ENCODE measurements at regions not wholly inside any gene's neighbourhood (a gene's known extent, or its start where the extent isn't known, plus 50 kb on each side); places are given as distances from the start of the nearest gene placed in this dataset.
A peak's percentile ranks its signal among the peaks of the same experiment; 100 is the strongest.
"Not testable (repeated sequence)": the region's sequence is repeated elsewhere in the genome, so short reads cannot be mapped to it uniquely, and the experiment has no call there.

GRCh38 chr16:88274847-88275246, 107.9 kb upstream of the ZNF469 start:
- TF ChIP-seq JUND (IDR thresholded peaks at IDR 0.05; ENCODE audit: low read depth) = no peak
- DNase-seq (ENCODE audit: low read depth in 1 of 2, low spot score in 1 of 2) = no peak
- in situ Hi-C loops (cut with HindIII; ENCODE audit: low pct_unique_long_range_greater_than_20kb, low sequenced_read_pairs) = no loop called here

DNA sequence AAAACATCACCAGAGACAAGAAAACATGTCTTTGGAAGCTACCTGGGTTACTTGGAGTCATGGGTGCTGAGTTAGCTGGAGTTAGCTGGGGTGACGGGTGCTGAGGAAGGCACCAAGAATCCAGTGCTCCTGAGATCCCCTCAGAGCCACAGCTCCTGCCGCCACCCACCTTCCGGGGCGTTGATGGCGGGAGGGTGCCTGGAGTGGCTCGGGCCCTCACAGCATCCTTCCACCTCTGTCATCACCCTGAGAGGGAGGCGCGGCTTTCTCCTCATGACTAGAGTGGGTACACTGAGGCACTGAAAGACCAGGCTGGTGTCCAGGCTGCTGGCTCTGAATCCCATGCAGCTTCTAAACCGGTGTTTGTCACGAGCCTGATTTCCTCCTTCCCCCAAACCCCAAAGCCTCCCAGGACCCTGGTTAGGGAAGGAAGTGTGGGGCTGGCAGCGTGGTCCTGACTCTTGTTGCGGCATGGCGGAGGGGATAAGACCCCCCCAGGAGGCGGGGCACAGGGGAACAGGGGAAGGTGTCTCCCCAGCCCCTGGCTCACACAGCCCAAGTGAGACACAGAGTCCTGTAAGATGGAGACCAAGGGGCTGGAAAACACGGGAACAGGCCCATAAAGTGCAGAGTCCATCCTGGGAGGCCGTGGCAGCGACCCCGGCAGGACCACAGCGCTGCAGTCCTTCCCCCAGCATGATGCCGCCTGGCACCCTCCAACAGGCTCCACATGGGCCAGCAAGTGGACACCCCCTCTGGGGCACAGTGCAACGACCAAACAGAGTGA, 107.2 kb upstream of the ZNF469 start:
- in situ Hi-C loops (cut with HindIII; ENCODE audit: low pct_unique_long_range_greater_than_20kb, low sequenced_read_pairs); DNase-seq (ENCODE audit: low read depth in 1 of 2, low spot score in 1 of 2): not testable (repeated sequence)

GRCh38 chr16:88276123-88276588, 106.6 kb upstream of the ZNF469 start:
- DNase-seq (ENCODE audit: low read depth in 1 of 2, low spot score in 1 of 2); in situ Hi-C loops (cut with HindIII; ENCODE audit: low pct_unique_long_range_greater_than_20kb, low sequenced_read_pairs): not testable (repeated sequence)

- TF ChIP-seq JUND (IDR thresholded peaks at IDR 0.05; ENCODE audit: low read depth) = no peak
- in situ Hi-C loops (cut with HindIII; ENCODE audit: low pct_unique_long_range_greater_than_20kb, low sequenced_read_pairs) = no loop called here
- DNase-seq (ENCODE audit: low read depth in 1 of 2, low spot score in 1 of 2) = no peak
Measured at GRCh38 chr16:88276591-88276990, 106.2 kb upstream of the ZNF469 start.

DNA sequence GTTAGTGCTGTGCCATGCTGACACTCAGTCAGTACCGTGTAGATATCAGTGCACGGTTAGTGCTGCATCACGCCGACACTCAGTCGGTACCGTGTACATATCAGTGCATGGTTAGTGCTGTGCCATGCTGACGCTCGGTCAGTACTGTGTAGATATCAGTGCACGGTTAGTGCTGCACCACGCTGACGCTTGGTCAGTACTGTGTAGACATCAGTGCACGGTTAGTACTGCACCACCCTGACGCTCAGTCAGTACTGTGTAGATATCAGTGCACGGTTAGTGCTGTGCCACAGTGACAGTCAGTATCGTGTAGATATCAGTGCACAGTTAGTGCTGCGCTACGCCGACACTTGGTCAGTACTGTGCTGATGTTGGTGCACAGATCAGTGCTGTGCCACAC, 102.8 kb upstream of the ZNF469 start:
- in situ Hi-C loops (cut with HindIII; ENCODE audit: low pct_unique_long_range_greater_than_20kb, low sequenced_read_pairs) = no loop called here
- DNase-seq (ENCODE audit: low read depth in 1 of 2, low spot score in 1 of 2) = no peak
- TF ChIP-seq JUND (IDR thresholded peaks at IDR 0.05; ENCODE audit: low read depth) = no peak

GRCh38 chr16:88281858-88282563, 100.7 kb upstream of the ZNF469 start:
- no peak for DNase-seq (ENCODE audit: low read depth in 1 of 2, low spot score in 1 of 2)
- in situ Hi-C loops (cut with HindIII; ENCODE audit: low pct_unique_long_range_greater_than_20kb, low sequenced_read_pairs) = no loop called here
- no peak for TF ChIP-seq JUND (IDR thresholded peaks at IDR 0.05; ENCODE audit: low read depth)

GRCh38 chr16:88282564-88283395, 100.0 kb upstream of the ZNF469 start:
- TF ChIP-seq JUND (IDR thresholded peaks at IDR 0.05; ENCODE audit: low read depth) = no peak
- in situ Hi-C loops (cut with HindIII; ENCODE audit: low pct_unique_long_range_greater_than_20kb, low sequenced_read_pairs) = no loop called here
- no peak for DNase-seq (ENCODE audit: low read depth in 1 of 2, low spot score in 1 of 2)

DNA sequence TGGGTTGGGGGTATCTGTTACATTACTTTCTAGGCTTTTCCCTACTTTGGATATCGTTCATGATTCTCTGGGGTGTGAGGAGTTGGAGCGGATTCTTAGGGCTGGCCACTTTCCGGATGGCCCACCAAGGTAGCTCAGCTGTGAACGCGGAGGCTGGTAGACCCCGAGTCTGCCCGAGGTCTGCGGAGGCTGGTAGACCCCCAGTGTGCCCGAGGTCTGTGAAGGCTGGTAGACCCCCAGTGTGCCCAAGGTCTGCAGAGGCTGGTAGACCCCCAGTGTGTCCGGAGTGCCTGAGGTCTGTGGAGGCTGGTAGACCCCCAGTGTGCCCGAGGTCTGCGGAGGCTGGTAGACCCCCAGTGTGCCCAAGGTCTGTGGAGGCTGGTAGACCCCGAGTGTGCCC, 99.2 kb upstream of the ZNF469 start:
- in situ Hi-C loops (cut with HindIII; ENCODE audit: low pct_unique_long_range_greater_than_20kb, low sequenced_read_pairs) = no loop called here
- no peak for TF ChIP-seq JUND (IDR thresholded peaks at IDR 0.05; ENCODE audit: low read depth)
- DNase-seq (ENCODE audit: low read depth in 1 of 2, low spot score in 1 of 2) = no peak

- in situ Hi-C loops (cut with HindIII; ENCODE audit: low pct_unique_long_range_greater_than_20kb, low sequenced_read_pairs) = no loop called here
- TF ChIP-seq JUND (IDR thresholded peaks at IDR 0.05; ENCODE audit: low read depth) = no peak
- DNase-seq (ENCODE audit: low read depth in 1 of 2, low spot score in 1 of 2) = no peak
Measured at GRCh38 chr16:88284101-88284500, 98.7 kb upstream of the ZNF469 start.

- no peak for DNase-seq (ENCODE audit: low read depth in 1 of 2, low spot score in 1 of 2)
- TF ChIP-seq JUND (IDR thresholded peaks at IDR 0.05; ENCODE audit: low read depth) = no peak
- in situ Hi-C loops (cut with HindIII; ENCODE audit: low pct_unique_long_range_greater_than_20kb, low sequenced_read_pairs) = no loop called here
Measured at GRCh38 chr16:88284626-88285513, 97.9 kb upstream of the ZNF469 start.

DNA sequence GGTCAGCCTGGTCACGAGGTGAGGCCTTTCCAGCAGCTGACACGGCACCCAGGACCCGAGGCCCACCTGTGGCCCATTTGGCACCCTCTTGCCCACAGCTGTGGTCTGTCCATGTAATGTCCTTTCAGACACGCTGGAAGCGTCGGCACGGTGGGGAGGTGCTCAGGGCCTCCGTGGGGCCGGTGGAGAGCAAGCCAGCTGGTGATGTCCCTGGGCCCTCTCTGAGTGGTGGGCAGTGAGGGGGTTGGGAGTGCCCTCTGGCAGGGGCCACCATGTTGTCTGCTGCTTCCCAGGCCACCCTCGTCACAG, 97.3 kb upstream of the ZNF469 start:
- in situ Hi-C loops (cut with HindIII; ENCODE audit: low pct_unique_long_range_greater_than_20kb, low sequenced_read_pairs) = no loop called here
- no peak for DNase-seq (ENCODE audit: low read depth in 1 of 2, low spot score in 1 of 2)
- no peak for TF ChIP-seq JUND (IDR thresholded peaks at IDR 0.05; ENCODE audit: low read depth)

GRCh38 chr16:88286301-88286923, 96.3 kb upstream of the ZNF469 start:
- in situ Hi-C loops (cut with HindIII; ENCODE audit: low pct_unique_long_range_greater_than_20kb, low sequenced_read_pairs) = no loop called here
- no peak for TF ChIP-seq JUND (IDR thresholded peaks at IDR 0.05; ENCODE audit: low read depth)
- peak in 1 of 2 experiments; percentile 22 for DNase-seq (ENCODE audit: low read depth in 1 of 2, low spot score in 1 of 2)
